Fibroblast of skin of left biceps (primary cell): ENCODE measurements at regions not wholly inside any gene's neighbourhood (a gene's known extent, or its start where the extent isn't known, plus 50 kb on each side); places are given as distances from the start of the nearest gene placed in this dataset.
"Not testable (repeated sequence)": the region's sequence is repeated elsewhere in the genome, so short reads cannot be mapped to it uniquely, and the experiment has no call there.

Experiments
- DNase-seq, 2 experiments: peaks; one replicate each; pipeline ENCODE4 v3.0.0-alpha.2; 2013; ENCODE audit warnings: low read depth in 2 of 2

- DNase-seq = no peak
Measured at GRCh38 chr5:94025788-94026473, 284.5 kb upstream of the POU5F2 start.

- DNase-seq = no peak
Measured at GRCh38 chr5:94024620-94025019, 283.2 kb upstream of the POU5F2 start.

- DNase-seq = no peak
Measured at GRCh38 chr5:94024101-94024500, 282.7 kb upstream of the POU5F2 start.

GRCh38 chr5:94021246-94021645, 279.8 kb upstream of the POU5F2 start:
- no peak for DNase-seq

DNA sequence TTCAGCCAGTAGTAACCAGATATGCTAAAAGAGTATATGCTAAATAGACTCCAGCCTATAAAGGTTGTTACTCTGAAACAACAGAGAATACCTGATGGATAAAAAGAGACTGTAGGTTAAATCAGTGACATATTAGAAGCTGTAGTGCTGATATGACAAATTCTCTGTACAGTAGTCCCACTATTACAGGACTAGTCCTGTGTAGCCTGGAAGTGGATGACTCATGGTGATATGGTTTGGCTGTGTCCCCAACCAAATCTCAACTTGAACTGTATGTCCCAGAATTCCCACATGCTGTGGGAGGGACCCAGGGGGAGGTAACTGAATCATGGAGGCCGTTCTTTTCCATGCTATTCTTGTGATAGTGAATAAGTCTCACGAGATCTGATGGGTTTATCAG, 276.2 kb upstream of the POU5F2 start:
- no peak for DNase-seq

GRCh38 chr5:94010814-94011213, 269.4 kb upstream of the POU5F2 start:
- DNase-seq = no peak

- DNase-seq = no peak
Measured at GRCh38 chr5:94009161-94009560, 267.8 kb upstream of the POU5F2 start.

GRCh38 chr5:93998951-93999455, 257.6 kb upstream of the POU5F2 start:
- no peak for DNase-seq

- no peak for DNase-seq
Measured at GRCh38 chr5:93997562-93997961, 256.2 kb upstream of the POU5F2 start.

GRCh38 chr5:93995126-93995621, 253.8 kb upstream of the POU5F2 start:
- DNase-seq = peak in 1 of 2 experiments; percentile 4

GRCh38 chr5:93993161-93993560, 251.8 kb upstream of the POU5F2 start:
- DNase-seq = no peak

DNA sequence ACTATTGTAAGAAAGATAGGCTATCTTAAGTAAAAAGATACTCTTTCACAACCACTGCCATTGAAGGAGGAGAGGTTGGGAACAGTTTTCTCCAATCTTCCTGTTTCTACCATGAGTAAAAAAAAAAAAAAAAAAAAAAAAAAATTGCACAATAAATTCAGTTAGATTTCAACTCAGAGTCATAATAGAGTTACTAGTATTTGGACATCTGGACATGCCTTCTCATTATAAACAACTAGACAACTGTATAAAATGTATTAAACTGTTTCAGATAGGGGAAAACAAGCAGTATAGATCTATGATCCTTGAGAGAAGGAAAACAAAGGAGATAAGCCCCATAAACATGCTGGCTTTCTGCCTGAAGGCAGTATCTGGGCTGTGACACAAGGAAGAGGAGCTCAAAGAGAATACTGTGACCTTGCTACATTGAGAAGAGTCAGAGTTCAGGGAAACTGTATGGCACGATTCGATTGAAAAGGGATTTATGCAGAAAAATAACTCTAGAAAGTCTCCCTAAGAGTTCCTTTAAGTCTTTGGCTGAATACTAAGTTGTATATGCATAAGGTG, 249.2 kb upstream of the POU5F2 start:
- no peak for DNase-seq

DNA sequence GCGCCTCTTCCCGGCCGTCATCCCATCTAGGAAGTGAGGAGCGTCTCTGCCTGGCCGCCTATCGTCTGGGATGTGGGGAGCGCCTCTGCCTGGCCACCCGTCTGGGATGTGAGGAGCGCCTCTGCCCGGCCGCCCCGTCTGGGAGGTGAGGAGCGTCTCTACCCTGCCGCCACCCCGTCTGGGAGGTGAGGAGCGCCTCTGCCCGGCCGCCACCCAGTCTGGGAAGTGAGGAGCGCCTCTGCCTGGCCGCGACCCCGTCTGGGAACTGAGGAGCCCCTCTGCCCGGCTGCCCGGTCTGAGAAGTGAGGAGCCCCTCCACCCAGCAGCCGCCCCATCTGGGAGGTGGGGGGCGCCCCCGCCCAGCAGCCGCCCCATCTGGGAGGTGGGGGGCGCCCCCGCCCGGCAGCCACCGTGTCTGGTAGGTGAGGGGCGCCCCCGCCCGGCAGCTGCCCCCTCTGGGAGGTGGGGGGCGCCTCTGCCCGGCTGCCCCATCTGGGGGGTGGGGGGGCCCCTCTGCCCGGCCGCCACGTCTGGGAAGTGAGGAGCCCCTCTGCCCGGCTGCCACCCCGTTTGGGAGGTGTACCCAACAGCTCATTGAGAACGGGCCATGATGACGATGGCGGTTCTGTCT, 244.7 kb upstream of the POU5F2 start:
- not testable (repeated sequence) for DNase-seq

DNA sequence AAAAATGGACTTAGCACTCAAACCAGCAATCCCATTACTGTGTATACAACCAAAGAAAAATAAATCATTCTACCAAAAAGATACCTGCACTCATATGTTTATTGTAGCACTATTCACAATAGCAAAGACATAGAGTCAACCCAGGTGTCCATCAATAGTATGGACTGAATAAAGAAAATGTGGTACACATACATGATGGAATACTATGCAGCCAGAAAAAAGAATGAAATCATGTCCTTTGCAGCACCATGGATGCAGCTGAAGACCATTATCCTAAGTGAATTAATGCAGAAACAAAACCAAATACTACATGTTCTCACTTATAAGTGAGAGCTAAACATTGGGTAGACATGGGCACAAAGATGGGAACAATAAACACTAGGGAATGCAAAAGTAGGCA, 236.8 kb upstream of the POU5F2 start:
- no peak for DNase-seq

GRCh38 chr5:93967923-93968322, 226.5 kb upstream of the POU5F2 start:
- DNase-seq = no peak

DNA sequence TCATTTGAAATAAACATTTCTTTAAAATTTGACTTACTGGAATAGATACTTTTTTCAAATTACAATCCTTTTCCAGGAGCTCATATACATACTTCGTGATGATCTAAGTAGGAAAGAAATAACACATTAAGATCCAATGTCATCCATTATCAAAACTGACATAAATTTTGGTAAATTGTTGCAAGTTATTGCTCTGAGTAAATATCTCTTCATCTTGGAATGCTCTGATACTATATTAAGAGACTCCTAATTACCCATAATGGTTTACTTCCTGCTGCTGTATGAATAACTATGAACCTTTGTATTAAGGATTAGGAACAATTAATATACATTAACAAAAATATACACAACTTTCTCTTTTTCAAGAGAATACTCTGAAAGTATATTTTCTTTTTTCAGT, 223.0 kb upstream of the POU5F2 start:
- DNase-seq = no peak

DNA sequence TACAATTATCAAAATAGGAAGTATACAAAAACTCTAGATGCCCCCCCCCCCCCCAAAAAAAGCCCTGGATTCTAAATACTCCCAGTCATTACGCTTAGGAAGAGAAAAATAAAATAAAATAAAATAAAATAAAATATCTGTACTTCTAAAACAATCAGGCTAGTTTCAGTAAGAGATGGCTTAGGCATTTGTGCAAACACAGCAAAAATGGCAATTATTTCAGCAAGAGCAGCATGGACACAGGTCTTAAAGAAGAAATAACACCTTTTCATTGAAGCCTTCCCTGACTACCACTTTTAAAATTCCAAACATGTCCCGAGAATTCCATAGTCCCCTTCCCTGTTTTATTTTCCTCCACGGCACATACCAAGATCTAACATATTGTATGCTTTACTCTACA, 218.6 kb upstream of the POU5F2 start:
- DNase-seq = no peak

GRCh38 chr5:93956006-93956405, 214.6 kb upstream of the POU5F2 start:
- DNase-seq = no peak

DNA sequence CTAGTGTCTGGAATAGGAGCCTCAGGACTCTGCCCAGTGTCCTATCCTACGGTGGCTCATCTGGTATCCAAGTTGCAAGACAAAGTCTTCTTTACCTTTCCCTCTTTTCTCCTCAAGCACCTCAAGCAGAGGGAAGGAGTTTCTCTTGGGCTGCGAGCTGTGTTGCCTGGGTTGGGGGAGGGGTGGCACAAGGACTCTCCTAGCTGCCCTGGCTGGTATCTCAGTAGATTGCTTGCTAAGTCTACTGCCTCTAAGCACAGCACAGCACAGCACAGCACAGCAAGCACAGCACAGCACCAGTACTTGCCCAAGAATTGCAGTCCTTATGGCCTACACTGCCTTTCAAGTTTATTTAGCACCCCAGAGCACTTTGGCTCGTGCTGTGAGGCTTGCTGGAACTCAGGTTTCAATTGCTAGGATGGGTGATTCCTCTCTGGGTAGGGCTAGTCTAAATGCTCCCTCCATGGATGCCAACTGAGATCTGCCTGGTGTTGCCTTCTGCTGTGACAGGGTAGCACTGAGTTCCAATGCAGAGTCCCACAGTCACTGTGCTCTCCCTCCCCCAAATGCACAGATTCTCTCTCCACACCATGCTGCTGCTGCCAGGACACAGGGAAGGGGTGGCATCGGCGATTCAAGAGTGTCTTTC, 213.1 kb upstream of the POU5F2 start:
- DNase-seq = no peak

DNA sequence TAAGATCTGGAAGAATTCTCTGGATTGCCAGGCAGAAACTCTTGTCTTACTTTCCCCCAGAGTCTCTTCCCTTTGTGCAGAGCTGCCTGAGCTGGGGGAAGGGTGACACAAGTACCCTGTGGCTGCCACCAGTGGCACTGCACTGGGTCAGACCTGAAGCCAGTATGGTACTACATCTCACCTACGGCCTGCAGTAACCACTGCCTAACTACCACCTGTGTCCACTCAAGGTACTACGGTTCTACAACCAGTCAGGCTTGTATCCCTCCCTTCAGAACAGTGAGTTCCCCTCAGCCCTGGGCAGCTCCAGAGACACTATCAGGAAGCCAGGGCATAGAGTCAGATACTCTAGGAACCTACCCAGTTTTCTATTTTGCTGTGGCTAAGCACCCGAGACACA, 212.0 kb upstream of the POU5F2 start:
- no peak for DNase-seq

DNA sequence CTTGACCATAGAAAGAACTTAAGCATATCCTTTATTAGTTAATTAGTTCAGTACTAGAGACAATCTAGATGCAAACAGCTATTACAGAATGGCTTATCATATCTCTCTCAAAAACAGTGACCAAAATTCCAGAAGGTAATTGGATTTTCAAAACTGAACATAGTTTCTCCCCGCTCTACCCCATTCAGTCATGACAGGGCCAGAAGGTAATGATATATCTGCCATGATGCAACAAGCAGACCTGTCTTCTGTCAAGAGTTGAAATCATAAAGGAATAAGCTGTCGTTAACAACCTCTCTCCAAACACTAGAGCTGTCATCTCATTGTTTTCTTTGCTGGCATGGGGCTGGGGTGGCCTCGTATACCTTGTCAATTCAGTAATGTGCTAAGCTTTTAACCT, 200.5 kb upstream of the POU5F2 start:
- no peak for DNase-seq

DNA sequence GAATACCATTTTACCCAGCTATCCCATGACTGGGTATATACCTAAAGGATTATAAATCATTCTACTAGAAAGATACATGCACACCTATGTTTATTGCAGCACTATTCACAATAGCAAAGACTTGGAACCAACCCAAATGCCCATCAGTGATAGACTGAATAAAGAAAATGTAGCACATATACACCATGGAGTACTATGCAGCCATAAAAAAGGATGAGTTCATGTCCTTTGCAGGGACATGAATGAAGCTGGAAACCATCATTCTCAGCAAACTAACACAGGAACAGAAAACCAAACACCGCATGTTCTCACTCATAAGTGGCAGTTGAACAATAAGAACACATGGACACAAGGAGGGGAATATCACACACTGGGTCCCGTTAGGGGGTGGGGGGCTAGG, 191.9 kb upstream of the POU5F2 start:
- not testable (repeated sequence) for DNase-seq

DNA sequence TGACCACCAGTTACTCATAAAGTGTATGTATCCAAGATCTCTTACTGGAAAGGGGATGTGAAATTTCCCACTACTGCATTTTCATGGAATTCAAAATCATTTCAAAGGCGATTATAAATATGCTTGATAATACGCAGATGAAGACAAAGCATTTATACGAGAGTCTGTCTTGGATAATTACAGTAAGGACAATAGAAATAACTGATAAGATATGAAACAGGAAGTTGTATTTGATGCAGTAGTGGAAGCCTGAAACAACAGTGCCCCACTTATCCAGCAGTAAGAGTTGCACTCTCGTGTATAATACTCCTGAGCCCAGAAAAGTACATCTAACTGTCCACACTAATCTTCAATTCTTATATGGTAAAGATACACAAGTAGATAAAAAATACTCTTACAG, 188.7 kb upstream of the POU5F2 start:
- DNase-seq = no peak
